ENCODE measurements at regions not wholly inside any gene's neighbourhood (a gene's known extent, or its start where the extent isn't known, plus 50 kb on each side); places are given as distances from the start of the nearest gene placed in this dataset.
A peak's percentile ranks its signal among the peaks of the same experiment; 100 is the strongest.

DNA sequence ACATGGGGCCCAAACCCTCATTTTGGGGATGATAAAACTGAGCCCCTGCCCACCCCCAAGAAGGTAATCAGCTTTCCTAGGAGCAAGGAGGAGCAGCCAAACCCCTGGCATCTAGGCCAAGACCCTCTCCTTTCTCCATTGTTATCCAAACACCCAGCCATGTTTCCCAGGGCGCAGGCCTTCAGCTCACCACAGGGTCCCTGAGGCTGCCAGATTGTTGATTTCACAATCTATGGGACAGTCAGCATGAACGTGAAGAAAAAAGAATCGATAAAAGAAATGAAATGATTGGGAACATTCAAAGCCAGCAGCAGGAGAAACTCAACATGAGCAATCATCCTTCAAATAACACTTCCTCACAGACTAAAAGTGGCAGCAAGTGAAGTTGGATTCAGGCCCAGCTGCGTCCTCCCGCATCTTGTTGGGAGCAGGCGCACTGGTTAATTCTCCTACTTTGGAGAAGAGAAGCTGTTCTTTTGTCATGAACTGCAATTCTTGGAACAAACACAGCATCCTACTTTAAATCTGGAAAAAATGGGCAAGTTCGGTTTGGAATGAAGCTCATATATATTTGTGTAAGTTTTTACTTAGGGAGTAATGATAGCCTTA lies 241.8 kb upstream of the PRDM1 start:
- DNase-seq, result no peak

GRCh38 chr6:105839266-105839665 lies 246.9 kb upstream of the PRDM1 start:
- DNase-seq, result peak in 1 of 4 experiments; percentile 24

GRCh38 chr6:105838171-105838570 lies 248.0 kb upstream of the PRDM1 start:
- peak in 3 of 4 experiments; percentile 49 to 61 (median 59) for DNase-seq

- DNase-seq, result peak; percentile 53 to 84 (median 74)
Measured at GRCh38 chr6:105836889-105837288, 249.2 kb upstream of the PRDM1 start.

DNA sequence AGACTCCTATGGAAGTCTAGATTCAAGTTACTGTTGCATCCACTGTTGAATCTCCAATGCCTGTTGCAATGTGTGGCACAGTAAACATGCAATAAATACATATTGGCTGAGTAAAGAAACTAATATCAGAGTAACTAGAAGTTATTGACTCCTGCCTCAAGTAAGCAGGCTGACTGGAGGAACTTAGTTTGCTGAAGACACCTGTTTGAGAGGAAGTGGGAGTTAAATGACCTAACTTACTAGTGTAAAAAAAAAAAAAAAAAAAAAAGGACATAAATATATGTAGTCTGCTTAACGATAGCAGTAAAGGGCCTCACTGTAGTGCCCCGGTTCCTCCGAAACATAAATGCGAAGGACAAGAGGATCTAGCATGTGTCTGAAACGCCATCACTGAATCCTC lies 249.8 kb upstream of the PRDM1 start:
- no peak for DNase-seq

DNA sequence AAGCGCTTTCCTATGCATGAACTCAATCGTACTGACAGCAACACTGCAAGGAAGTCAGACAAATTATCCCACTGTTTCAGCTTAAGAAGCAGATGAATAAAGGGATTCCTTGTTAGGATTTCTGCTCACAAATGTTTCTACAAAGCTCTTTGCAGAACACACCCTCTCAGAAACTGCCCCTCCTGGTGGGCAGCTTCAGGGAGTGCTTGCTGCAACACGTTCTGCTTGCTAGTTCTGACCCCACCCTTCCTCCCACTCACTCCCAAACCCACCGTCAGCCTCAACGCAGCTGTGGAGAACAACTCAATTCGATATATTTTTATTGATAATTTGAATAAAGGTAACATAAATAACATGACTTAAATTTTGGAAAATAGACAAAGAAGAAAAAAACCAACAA lies 250.8 kb upstream of the PRDM1 start:
- DNase-seq, result peak; percentile 42 to 62 (median 54)

- peak in 3 of 4 experiments; percentile 34 to 54 (median 49) for DNase-seq
Measured at GRCh38 chr6:105833959-105834947, 251.9 kb upstream of the PRDM1 start.

DNA sequence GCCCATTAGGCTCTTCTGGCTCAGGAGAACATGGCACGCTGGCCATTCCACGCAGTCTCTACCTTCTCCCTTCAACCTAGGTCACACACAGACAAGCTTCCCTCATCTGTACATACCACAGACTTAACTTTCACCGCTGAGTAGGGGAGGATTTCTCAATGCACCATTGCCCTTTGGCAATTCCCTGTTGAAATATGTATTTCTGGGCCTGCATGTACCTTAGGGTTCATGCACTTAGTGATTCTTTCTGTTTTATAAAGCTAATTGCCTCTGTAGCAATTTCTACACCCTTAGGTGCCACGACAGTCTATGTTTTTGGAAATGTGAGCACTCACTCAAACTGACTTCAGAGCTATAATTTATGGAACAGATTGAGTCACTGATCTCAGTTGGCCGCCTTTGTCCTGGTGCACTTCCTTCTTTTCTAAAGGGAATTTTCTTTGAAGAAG lies 253.8 kb upstream of the PRDM1 start:
- DNase-seq, result peak; percentile 70 to 87 (median 78)

- DNase-seq, result no peak
Measured at GRCh38 chr6:105831311-105832097, 254.6 kb upstream of the PRDM1 start.

DNA sequence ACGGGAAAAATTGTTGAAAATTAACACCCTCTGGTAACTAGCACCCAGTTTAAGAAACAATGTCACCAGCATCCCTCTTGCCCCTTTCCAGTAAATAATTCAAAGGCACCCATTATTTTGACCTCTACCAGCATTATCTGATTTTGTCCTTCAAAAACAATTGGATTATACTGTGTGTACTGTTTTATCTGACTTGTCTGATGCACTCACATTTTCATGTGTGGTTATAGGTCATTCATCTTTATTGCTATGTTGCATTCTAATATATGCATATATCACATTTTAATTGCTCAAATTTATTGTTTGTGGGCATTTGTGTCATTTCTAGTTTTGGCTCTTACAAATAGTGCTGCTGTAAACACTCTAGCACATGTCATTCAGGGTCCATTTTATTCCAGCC lies 260.9 kb upstream of the PRDM1 start:
- no peak for DNase-seq

DNA sequence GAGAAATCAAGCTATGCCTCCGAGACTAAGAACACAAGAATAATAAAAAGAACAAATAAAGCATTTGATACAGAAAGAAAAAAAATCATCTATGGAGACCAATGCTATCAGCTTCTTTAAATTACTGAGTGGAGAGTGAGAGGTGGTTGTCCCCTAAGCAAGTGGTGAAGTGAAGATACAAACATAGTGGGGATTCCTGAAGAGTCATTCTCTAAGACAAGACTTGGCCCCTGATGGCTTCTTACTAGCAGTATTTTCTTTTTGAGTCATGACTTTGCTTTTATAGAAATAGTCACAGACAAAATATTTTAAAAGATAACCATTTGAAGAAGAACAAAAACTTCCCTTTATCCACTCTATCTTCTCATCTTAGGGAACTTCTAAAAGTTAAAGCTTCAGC lies 261.4 kb upstream of the PRDM1 start:
- no peak for DNase-seq

GRCh38 chr6:105821777-105822176 lies 264.4 kb upstream of the PRDM1 start:
- peak; percentile 56 to 82 (median 76) for DNase-seq

- DNase-seq, result no peak
Measured at GRCh38 chr6:105821027-105821426, 265.1 kb upstream of the PRDM1 start.

GRCh38 chr6:105819745-105820144 lies 266.4 kb upstream of the PRDM1 start:
- DNase-seq, result peak; percentile 69 to 91 (median 80)

- DNase-seq, result peak in 2 of 4 experiments; percentile 25 to 31
Measured at GRCh38 chr6:105818505-105818904, 267.6 kb upstream of the PRDM1 start.

DNA sequence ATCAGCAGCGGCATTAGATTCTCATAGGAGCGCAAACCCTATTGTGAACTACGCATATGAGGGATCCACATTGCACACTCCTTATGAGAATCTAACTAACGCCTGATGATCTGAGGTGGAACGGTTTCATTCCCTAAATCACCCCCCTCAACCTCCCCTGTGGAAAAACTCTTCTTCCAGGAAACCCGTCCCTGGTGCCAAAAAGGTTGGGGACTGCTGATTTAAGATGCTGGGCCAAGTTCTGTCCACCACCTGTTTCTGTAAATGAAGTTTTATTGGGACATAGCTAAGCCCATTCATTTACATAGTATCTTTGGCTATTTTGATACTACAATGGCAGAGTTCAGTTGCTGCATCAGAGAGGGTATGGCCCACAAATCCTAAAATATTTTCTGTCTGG lies 268.2 kb upstream of the PRDM1 start:
- DNase-seq, result no peak

- no peak for DNase-seq
Measured at GRCh38 chr6:105817370-105817769, 268.8 kb upstream of the PRDM1 start.

DNA sequence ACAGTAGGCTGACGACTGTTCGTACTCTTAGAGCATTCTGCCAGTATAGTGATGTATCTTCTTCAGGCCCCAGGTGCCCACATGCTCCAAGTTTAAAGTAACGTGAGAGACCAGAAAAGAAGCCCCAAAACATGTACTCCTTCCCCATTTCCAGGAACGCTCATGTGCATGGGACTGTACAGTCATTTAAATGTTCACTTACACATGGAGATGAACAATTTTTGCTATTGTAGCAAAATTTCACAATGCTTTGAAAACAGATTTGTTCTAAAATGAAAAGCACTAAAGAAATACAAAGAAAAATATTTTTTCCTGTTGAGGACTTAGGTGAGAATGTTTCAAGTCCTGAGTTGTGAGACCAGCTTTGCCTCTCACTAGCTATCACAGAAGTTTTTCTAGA lies 269.3 kb upstream of the PRDM1 start:
- peak in 3 of 4 experiments; percentile 30 to 66 (median 52) for DNase-seq

DNA sequence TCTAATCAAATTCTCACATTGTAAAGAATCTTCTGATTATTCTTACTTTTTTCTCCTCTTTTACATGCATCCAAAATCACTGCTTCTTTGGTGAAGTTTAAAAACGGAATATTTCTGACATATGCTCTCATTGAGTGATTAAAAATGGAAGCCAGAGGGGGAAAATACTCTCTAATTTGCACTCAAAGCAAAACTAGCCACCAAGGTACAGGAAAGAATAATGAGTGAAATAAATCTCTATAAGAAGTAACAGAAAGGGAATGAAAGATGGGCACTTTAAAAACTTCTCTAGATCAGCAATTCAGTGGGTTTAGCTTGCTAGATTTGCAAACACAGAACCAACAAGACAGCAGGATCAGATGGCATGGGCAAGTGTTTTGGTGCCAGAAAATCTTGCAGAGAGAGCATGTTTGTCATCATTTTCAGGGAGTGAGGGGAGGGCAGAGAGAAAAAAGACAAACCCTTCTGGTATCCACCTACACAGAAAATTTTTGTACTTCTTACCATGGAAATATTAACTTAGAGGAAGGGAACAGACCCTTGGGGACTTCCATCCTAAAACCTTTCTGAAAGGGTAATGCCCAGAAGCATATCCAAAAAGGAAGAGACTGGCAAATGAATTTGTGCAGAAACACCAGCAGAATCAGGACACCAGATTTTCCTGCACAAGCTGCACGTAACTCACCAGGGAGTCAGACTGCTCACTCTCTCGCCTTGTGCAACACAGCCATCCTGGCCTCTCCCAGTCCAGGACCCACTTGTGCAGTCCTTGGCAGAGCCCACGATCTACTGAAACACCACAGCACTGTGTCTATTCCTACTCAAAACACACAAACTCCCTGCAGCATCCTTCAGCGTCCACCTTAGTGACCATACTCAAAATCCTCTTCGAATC lies 270.2 kb upstream of the PRDM1 start:
- DNase-seq, result peak in 3 of 4 experiments; percentile 27 to 55 (median 42)

- DNase-seq, result no peak
Measured at GRCh38 chr6:105814745-105815536, 271.2 kb upstream of the PRDM1 start.

Data from suppressor macrophage (primary cell).